Sigmoid colon (tissue), 3 donors: ENCODE measurements at regions not wholly inside any gene's neighbourhood (a gene's known extent, or its start where the extent isn't known, plus 50 kb on each side); places are given as distances from the start of the nearest gene placed in this dataset.

Experiments used
- POLR2A ChIP-seq, 2 donors: fragments of 450-650 bp; IDR thresholded peaks; one replicate each; pipeline ENCODE4 v1.6.1; 2016; ENCODE audit warnings: antibody characterized with exemption in 2 of 2, mild to moderate bottlenecking in 2 of 2, moderate library complexity in 2 of 2
- TF ChIP-seq, protein P1 (sequence below), 4 experiments: fragments of 450-650 bp in 3 of 4; fragments of 200-600 bp in 1 of 4; IDR thresholded peaks; one replicate each; pipeline ENCODE4 v1.5.1; 2016 to 2019; ENCODE audit warnings: antibody characterized with exemption in 4 of 4, mild to moderate bottlenecking in 3 of 4, moderate library complexity in 2 of 4

GRCh38 chr16:86709902-86710601 lies 131.7 kb downstream of the FOXL1 start:
- TF ChIP-seq, protein P1, sequence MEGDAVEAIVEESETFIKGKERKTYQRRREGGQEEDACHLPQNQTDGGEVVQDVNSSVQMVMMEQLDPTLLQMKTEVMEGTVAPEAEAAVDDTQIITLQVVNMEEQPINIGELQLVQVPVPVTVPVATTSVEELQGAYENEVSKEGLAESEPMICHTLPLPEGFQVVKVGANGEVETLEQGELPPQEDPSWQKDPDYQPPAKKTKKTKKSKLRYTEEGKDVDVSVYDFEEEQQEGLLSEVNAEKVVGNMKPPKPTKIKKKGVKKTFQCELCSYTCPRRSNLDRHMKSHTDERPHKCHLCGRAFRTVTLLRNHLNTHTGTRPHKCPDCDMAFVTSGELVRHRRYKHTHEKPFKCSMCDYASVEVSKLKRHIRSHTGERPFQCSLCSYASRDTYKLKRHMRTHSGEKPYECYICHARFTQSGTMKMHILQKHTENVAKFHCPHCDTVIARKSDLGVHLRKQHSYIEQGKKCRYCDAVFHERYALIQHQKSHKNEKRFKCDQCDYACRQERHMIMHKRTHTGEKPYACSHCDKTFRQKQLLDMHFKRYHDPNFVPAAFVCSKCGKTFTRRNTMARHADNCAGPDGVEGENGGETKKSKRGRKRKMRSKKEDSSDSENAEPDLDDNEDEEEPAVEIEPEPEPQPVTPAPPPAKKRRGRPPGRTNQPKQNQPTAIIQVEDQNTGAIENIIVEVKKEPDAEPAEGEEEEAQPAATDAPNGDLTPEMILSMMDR (IDR thresholded peaks at IDR 0.05), result no peak
- no peak for TF ChIP-seq POLR2A (IDR thresholded peaks at IDR 0.05)
